Thyroid gland (tissue), 4 donors: ENCODE measurements at regions not wholly inside any gene's neighbourhood (a gene's known extent, or its start where the extent isn't known, plus 50 kb on each side); places are given as distances from the start of the nearest gene placed in this dataset.

ENCODE experiments used
- CTCF ChIP-seq, 6 experiments: fragments of 200-600 bp in 3 of 6; fragments of 450-650 bp in 3 of 6; sonication (generic) in 3 of 6; IDR thresholded peaks; one replicate each; pipeline ENCODE4 v1.5.1; 2016 to 2019; ENCODE audit warnings: antibody characterized with exemption in 6 of 6, mild to moderate bottlenecking in 2 of 6, inconsistent platforms in 1 of 6, moderate library complexity in 1 of 6
- POLR2A ChIP-seq, 2 donors: fragments of 450-650 bp; IDR thresholded peaks; one replicate each; pipeline ENCODE4 v1.6.1; 2017; ENCODE audit warnings: antibody characterized with exemption in 2 of 2, mild to moderate bottlenecking in 2 of 2, moderate library complexity in 1 of 2

GRCh38 chr3:194267744-194268653, 83.1 kb downstream of the CPN2 start:
- TF ChIP-seq CTCF (IDR thresholded peaks at IDR 0.05) (no peak), POLR2A (IDR thresholded peaks at IDR 0.05) (no peak)
